ENCODE measurements at regions not wholly inside any gene's neighbourhood (a gene's known extent, or its start where the extent isn't known, plus 50 kb on each side); places are given as distances from the start of the nearest gene placed in this dataset.
"Not testable (repeated sequence)": the region's sequence is repeated elsewhere in the genome, so short reads cannot be mapped to it uniquely, and the experiment has no call there.

- DNase-seq = no peak
Measured at GRCh38 chr2:3034856-3035255, 342.8 kb downstream of the EIPR1 start.

- no peak for DNase-seq
Measured at GRCh38 chr2:3034396-3034795, 343.2 kb downstream of the EIPR1 start.

- no peak for DNase-seq
Measured at GRCh38 chr2:3033315-3033714, 344.3 kb downstream of the EIPR1 start.

GRCh38 chr2:3030791-3031190 is 346.8 kb downstream of the EIPR1 start:
- not testable (repeated sequence) for DNase-seq

- no peak for DNase-seq
Measured at GRCh38 chr2:3025984-3026383, 351.6 kb downstream of the EIPR1 start.

- DNase-seq = no peak
Measured at GRCh38 chr2:3025261-3025660, 352.4 kb downstream of the EIPR1 start.

GRCh38 chr2:3024401-3024935 is 353.1 kb downstream of the EIPR1 start:
- no peak for DNase-seq

- no peak for DNase-seq
Measured at GRCh38 chr2:3023531-3023930, 354.1 kb downstream of the EIPR1 start.

GRCh38 chr2:3022841-3023372 is 354.7 kb downstream of the EIPR1 start:
- no peak for DNase-seq

- no peak for DNase-seq
Measured at GRCh38 chr2:3021720-3022119, 355.9 kb downstream of the EIPR1 start.

GRCh38 chr2:3010001-3010400 is 367.6 kb downstream of the EIPR1 start:
- DNase-seq = no peak

- no peak for DNase-seq
Measured at GRCh38 chr2:3009483-3009882, 368.1 kb downstream of the EIPR1 start.

GRCh38 chr2:3009005-3009404 is 368.6 kb downstream of the EIPR1 start:
- DNase-seq = no peak

- DNase-seq = no peak
Measured at GRCh38 chr2:3008561-3008960, 369.1 kb downstream of the EIPR1 start.

GRCh38 chr2:3007135-3007534 is 370.5 kb downstream of the EIPR1 start:
- no peak for DNase-seq

- DNase-seq = no peak
Measured at GRCh38 chr2:3005859-3006501, 371.6 kb downstream of the EIPR1 start.

- no peak for DNase-seq
Measured at GRCh38 chr2:3001615-3002560, 375.7 kb downstream of the EIPR1 start.

- no peak for DNase-seq
Measured at GRCh38 chr2:3000968-3001367, 376.6 kb downstream of the EIPR1 start.

GRCh38 chr2:3000125-3000524 is 377.5 kb downstream of the EIPR1 start:
- no peak for DNase-seq

GRCh38 chr2:2998971-2999370 is 378.6 kb downstream of the EIPR1 start:
- DNase-seq = no peak

GRCh38 chr2:2993172-2993692 is 384.4 kb downstream of the EIPR1 start:
- no peak for DNase-seq

- DNase-seq = no peak
Measured at GRCh38 chr2:2992634-2993033, 385.0 kb downstream of the EIPR1 start.

- DNase-seq = no peak
Measured at GRCh38 chr2:2985020-2985419, 392.6 kb downstream of the EIPR1 start.

GRCh38 chr2:2981000-2981399 is 396.6 kb downstream of the EIPR1 start:
- DNase-seq = no peak

Measured in bone marrow (tissue), 2 donors.